HepG2 (cell line): ENCODE measurements at regions not wholly inside any gene's neighbourhood (a gene's known extent, or its start where the extent isn't known, plus 50 kb on each side); places are given as distances from the start of the nearest gene placed in this dataset.

Experiments
- ATAC-seq: fragments of 200-7000 bp; cut with Tn5 transposase; 3 replicates; pipeline ENCODE4 v1.9.1; 2020; ENCODE audit warnings: mild to moderate bottlenecking, moderate library complexity
- BruUV-seq: library from RNA; stranded (reverse); fragments of 400-500 nt; replicated peaks from 2 replicates; lab custom pipeline; 2021; lab: Mats Ljungman, UMichigan
- CTCF ChIA-PET: fragments of 300-600 bp; formaldehyde crosslinking; extraction: SDS; loops from one replicate; lab custom pipeline; 2021; ENCODE audit warnings: low total read pairs, inconsistent platforms, low intra/inter-chr PET ratio; lab: Yijun Ruan, JAX
- POLR2A ChIA-PET: fragments of 350-600 bp; sonication (Branson Sonifier 250); formaldehyde crosslinking; loops from one replicate; lab custom pipeline; 2020; ENCODE audit warnings: antibody characterized with exemption, inconsistent platforms; lab: Yijun Ruan, JAX
- DNase-seq: peaks from one replicate; pipeline ENCODE4 v3.0.0-alpha.2; 2015; ENCODE audit warnings: low spot score
- FAIRE-seq: peaks from 3 replicates; lab custom pipeline; 2011; peaks lifted over from hg19 to GRCh38; lab: Jason Lieb, UNC
- H2AFZ ChIP-seq: one replicate; pipeline ENCODE4 v1.6.1; 2011; ENCODE audit warnings: low read length, inconsistent platforms
- H3K27ac ChIP-seq: fragments of 300-600 bp; 3 replicates; pipeline ENCODE4 v1.8.0; 2011; ENCODE audit warnings: mixed run types, mild to moderate bottlenecking, mixed read lengths, low read length, inconsistent platforms; ENCODE audit not compliant: insufficient read depth; ENCODE audit errors: extremely low read length
- H3K27me3 ChIP-seq, 2 experiments: fragments of 200-600 bp in 1 of 2; 2 replicates in 1 of 2; 3 replicates in 1 of 2; pipeline versions ENCODE4 v1.6.0 to v1.8.0; 2011; ENCODE audit warnings: low read length in 2 of 2, mild to moderate bottlenecking in 2 of 2, moderate library complexity in 2 of 2, inconsistent platforms in 1 of 2; ENCODE audit not compliant: insufficient read depth in 2 of 2, control insufficient read depth in 1 of 2
- H3K36me3 ChIP-seq, 2 experiments: fragments of 200-600 bp in 1 of 2; replicated peaks in 1 of 2; 2 replicates in 1 of 2; 3 replicates in 1 of 2; pipeline versions ENCODE4 v1.5.1 to v1.8.0; 2011; ENCODE audit warnings: low read length in 2 of 2, inconsistent platforms in 1 of 2; ENCODE audit not compliant: insufficient read depth in 2 of 2, control insufficient read depth in 1 of 2
- H3K4me1 ChIP-seq: 2 replicates; pipeline ENCODE4 v1.5.1; 2012; ENCODE audit warnings: low read length, inconsistent platforms; ENCODE audit not compliant: insufficient read depth
- H3K4me2 ChIP-seq: 2 replicates; pipeline ENCODE4 v1.6.0; 2011; ENCODE audit warnings: low read depth, low read length, inconsistent platforms
- H3K4me3 ChIP-seq, 3 experiments: fragments of 200-600 bp in 1 of 3; sonication (generic), shearing (Covaris generic) in 1 of 3; replicated peaks in 1 of 3; 2 replicates each; pipeline ENCODE4 v1.5.1; 2011 to 2016; ENCODE audit warnings: low read length in 3 of 3, inconsistent platforms in 2 of 3, low read depth in 2 of 3, mild to moderate bottlenecking in 2 of 3, control low read depth in 1 of 3, mixed read lengths in 1 of 3; ENCODE audit not compliant: insufficient read depth in 1 of 3
- H3K79me2 ChIP-seq: one replicate; pipeline ENCODE4 v1.6.1; 2011; ENCODE audit warnings: low read length, inconsistent platforms; ENCODE audit not compliant: insufficient read depth
- H3K9ac ChIP-seq: 2 replicates; pipeline ENCODE4 v1.6.0; 2011; ENCODE audit warnings: mild to moderate bottlenecking, low read depth, low read length, inconsistent platforms; ENCODE audit not compliant: insufficient read depth
- H3K9me3 ChIP-seq: 2 replicates; pipeline ENCODE4 v1.5.1; 2012; ENCODE audit warnings: mild to moderate bottlenecking, low read length
- H4K20me1 ChIP-seq: 2 replicates; pipeline ENCODE4 v1.6.0; 2011; ENCODE audit warnings: inconsistent platforms, mild to moderate bottlenecking, low read length, moderate library complexity; ENCODE audit not compliant: insufficient read depth
- ATF1 ChIP-seq: IDR thresholded peaks from 2 replicates; pipeline ENCODE4 v1.6.1; 2016; ENCODE audit warnings: mild to moderate bottlenecking, control low read depth
- BRD4 ChIP-seq: sonication (generic); formaldehyde crosslinking; IDR thresholded peaks from 2 replicates; pipeline ENCODE4 v1.4.0; 2020; ENCODE audit warnings: missing genetic modification reagents
- DNMT3B ChIP-seq: conservative IDR thresholded peaks from 2 replicates; pipeline ENCODE4 v1.6.1; 2016; ENCODE audit warnings: missing biosample characterization, control low read depth
- MATR3 ChIP-seq: sonication (generic); formaldehyde crosslinking; IDR thresholded peaks from 2 replicates; pipeline ENCODE4 v1.4.0; 2020; ENCODE audit warnings: missing genetic modification reagents
- MTA3 ChIP-seq: sonication (generic); formaldehyde crosslinking; IDR thresholded peaks from 2 replicates; pipeline ENCODE4 v1.4.0; 2020; ENCODE audit warnings: missing genetic modification reagents
- NFKB2 ChIP-seq: sonication (generic); formaldehyde crosslinking; IDR thresholded peaks from 2 replicates; pipeline ENCODE4 v1.4.0; 2020; ENCODE audit warnings: missing genetic modification reagents, borderline replicate concordance
- NPAS2 ChIP-seq: sonication (generic); formaldehyde crosslinking; IDR thresholded peaks from 2 replicates; pipeline ENCODE4 v1.8.0; 2022; ENCODE audit warnings: mild to moderate bottlenecking, missing genetic modification reagents, borderline replicate concordance
- WIZ ChIP-seq: sonication (generic); formaldehyde crosslinking; IDR thresholded peaks from 2 replicates; pipeline ENCODE4 v1.5.1; 2020; ENCODE audit warnings: mild to moderate bottlenecking, missing genetic modification reagents
- ZBTB38 ChIP-seq: sonication (generic); formaldehyde crosslinking; IDR thresholded peaks from 2 replicates; pipeline ENCODE4 v1.5.1; 2020; ENCODE audit warnings: mild to moderate bottlenecking, missing genetic modification reagents
- ZBTB44 ChIP-seq: sonication (generic); formaldehyde crosslinking; IDR thresholded peaks from 2 replicates; pipeline ENCODE4 v1.4.0; 2020; ENCODE audit warnings: missing genetic modification reagents
- ZNF761 ChIP-seq: sonication (generic); formaldehyde crosslinking; conservative IDR thresholded peaks from 2 replicates; pipeline ENCODE4 v1.4.0; 2020; ENCODE audit warnings: mild to moderate bottlenecking, missing genetic modification reagents
- ZNF792 ChIP-seq: IDR thresholded peaks from 2 replicates; pipeline ENCODE4 v1.6.1; 2016
- ZNF878 ChIP-seq: sonication (generic); formaldehyde crosslinking; IDR thresholded peaks from 2 replicates; pipeline ENCODE4 v1.8.1; 2023; ENCODE audit warnings: mild to moderate bottlenecking, missing genetic modification reagents, moderate library complexity
- WGBS: methylation state at CpG from one replicate; pipeline ENCODE4 v1.1.6; 2017; ENCODE audit warnings: low lambda C conversion rate; 5-methylcytosine and 5-hydroxymethylcytosine counted together
- in situ Hi-C: cut with HindIII; loops from 2 replicates; pipeline ENCODE4 v1.10.0; 2017; ENCODE audit warnings: low pct_unique_long_range_greater_than_20kb; ENCODE audit not compliant: extremely low pct_ligation_motif_present
- intact Hi-C: fragments of 100-400 bp; cut with micrococcal nuclease; formaldehyde crosslinking; loops from one replicate; pipeline ENCODE4 v1.10.0; 2022; ENCODE audit not compliant: unreplicated experiment

GRCh38 chr4:188299161-188299560 lies 159.9 kb downstream of the TRIML1 start:
- Histone ChIP-seq H3K4me2 (no peak overlapping the region), H2AFZ (no peak overlapping the region), H4K20me1 (no peaks in the 10 kb centered on the region), H3K79me2 (no peaks in the 10 kb centered on the region), H3K27me3 (0 out of 5 replicates have a peak, but pooled peaks cover 0 to 5% of the 10 kb centered on the region in 2 experiments), H3K4me3 (no peak overlapping the region), H3K4me1 (no peaks in the 10 kb centered on the region), H3K9ac (no peak overlapping the region), H3K27ac (no peak overlapping the region), H3K36me3 (no peaks in the 10 kb centered on the region), H3K9me3 (no peaks in the 10 kb centered on the region)
- no peak for FAIRE-seq
- TF ChIP-seq ATF1 (no peak), WIZ (CRISPR knock-in tag) (no peak), DNMT3B (CRISPR knock-in tag) (no peak), MATR3 (no peak), NFKB2 (CRISPR knock-in tag) (no peak), ZNF878 (no peak), NPAS2 (CRISPR knock-in tag) (no peak), ZBTB38 (CRISPR knock-in tag) (no peak), BRD4 (CRISPR knock-in tag) (no peak)
- ATAC-seq, result no peak
- CTCF ChIA-PET, result no interaction called here
- intact Hi-C loops (no loop called here), in situ Hi-C loops (no loop called here)
- no peak for DNase-seq
- WGBS, result 18% methylated on average over 7 of the region's 7 CpGs
- BruUV-seq, result no TSS peak
- POLR2A ChIA-PET, result no interaction called here

- no peak overlapping the region for H2AFZ ChIP-seq
- no peaks in the 10 kb centered on the region for H3K9me3 ChIP-seq
- no peak for TF ChIP-seq ZNF792
- TF ChIP-seq MTA3 (CRISPR knock-in tag), result no peak
- TF ChIP-seq ZBTB44, result no peak
- no peak for TF ChIP-seq ZNF761
- no peak overlapping the region for H3K4me2 ChIP-seq
- H3K27me3 ChIP-seq, result 0 out of 5 replicates have a peak, but pooled peaks cover 0 to 5% of the 10 kb centered on the region in 2 experiments
- no TSS peak for BruUV-seq
- DNase-seq (no peak), FAIRE-seq (no peak), ATAC-seq (no peak)
- no peak overlapping the region for H3K27ac ChIP-seq
- intact Hi-C loops (no loop called here), in situ Hi-C loops (no loop called here)
- no peaks in the 10 kb centered on the region for H4K20me1 ChIP-seq
- H3K79me2 ChIP-seq, result no peaks in the 10 kb centered on the region
- H3K9ac ChIP-seq, result no peak overlapping the region
- no peaks in the 10 kb centered on the region for H3K36me3 ChIP-seq
- POLR2A ChIA-PET, result no interaction called here
- WGBS, result 14% methylated on average over 4 of the region's 4 CpGs
- CTCF ChIA-PET, result no interaction called here
- no peaks in the 10 kb centered on the region for H3K4me1 ChIP-seq
- H3K4me3 ChIP-seq, result no peak overlapping the region
Observed at GRCh38 chr4:188300385-188300784, 161.1 kb downstream of the TRIML1 start.
